HG03060 (cell line): ENCODE measurements at regions not wholly inside any gene's neighbourhood (a gene's known extent, or its start where the extent isn't known, plus 50 kb on each side); places are given as distances from the start of the nearest gene placed in this dataset.

Experiments
- ATAC-seq: cut with Tn5 transposase; IDR thresholded peaks from one replicate; pipeline ENCODE4 v1.9.1; 2021; ENCODE audit warnings: low read depth, moderate number of reproducible peaks; ENCODE audit not compliant: unreplicated experiment

DNA sequence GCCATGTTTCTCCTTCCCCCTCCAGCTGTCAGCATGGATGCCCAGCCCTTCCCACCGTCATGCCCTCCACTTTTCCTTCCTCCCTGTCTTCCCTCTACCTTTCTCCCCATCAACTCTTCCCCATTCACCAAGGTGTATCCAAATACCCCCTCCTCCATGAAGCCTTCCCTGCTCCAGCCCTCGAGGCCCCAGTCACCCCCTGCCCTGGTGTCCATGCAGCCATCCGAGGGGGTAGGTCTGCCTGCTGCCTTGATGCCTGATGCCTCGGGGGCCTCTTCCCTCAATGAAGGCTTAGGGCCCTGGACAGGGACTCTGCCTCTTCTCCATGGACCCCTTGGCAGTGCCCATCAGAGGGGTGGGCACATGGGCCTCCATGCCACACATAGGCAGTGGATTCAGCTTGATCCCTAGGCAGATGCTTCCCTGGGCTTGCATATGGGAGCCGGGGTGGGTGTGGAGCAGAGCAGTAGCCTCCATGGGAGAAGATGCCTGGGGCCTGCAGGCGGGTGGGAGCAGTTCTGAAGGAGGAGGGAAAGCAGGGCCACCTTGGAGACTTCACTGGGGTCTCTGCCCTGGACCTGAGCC lies 795.8 kb downstream of the BRD1 start:
- no peak for ATAC-seq

DNA sequence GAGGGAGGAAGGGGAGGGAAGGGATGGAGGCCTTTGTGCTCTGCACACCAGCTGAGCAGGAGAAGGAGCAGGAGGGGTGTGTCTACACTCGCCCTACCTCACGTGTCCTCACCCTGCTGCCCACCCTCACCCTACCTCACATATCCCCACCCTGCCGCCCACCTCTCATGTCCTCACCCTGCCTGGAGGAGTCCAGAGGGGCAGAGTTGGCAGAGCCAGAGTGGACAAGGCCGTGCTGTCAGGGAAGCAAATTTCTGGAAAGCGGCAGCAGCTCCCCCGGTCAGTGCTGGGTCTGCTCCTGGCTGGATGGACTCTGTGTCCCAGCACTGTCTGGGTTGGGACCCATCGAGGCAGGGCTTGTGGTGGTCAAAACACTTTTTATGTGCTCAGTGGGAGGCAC lies 799.6 kb downstream of the BRD1 start:
- ATAC-seq, result no peak

DNA sequence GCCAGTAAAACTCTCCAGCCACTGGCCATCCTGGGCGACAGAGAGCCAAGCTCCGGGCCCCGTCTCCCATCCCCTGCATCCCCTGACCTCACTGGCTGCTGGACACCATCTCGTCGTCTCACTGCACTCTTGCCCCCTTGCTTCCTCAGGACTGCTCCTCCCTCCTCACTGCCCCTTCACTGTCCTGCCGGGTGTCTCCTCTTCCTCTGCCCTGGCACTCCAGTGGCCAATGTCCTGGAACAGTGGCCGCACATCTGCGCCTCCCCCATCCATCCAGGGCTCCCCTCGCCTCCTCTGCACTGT lies 800.4 kb downstream of the BRD1 start:
- ATAC-seq, result no peak

DNA sequence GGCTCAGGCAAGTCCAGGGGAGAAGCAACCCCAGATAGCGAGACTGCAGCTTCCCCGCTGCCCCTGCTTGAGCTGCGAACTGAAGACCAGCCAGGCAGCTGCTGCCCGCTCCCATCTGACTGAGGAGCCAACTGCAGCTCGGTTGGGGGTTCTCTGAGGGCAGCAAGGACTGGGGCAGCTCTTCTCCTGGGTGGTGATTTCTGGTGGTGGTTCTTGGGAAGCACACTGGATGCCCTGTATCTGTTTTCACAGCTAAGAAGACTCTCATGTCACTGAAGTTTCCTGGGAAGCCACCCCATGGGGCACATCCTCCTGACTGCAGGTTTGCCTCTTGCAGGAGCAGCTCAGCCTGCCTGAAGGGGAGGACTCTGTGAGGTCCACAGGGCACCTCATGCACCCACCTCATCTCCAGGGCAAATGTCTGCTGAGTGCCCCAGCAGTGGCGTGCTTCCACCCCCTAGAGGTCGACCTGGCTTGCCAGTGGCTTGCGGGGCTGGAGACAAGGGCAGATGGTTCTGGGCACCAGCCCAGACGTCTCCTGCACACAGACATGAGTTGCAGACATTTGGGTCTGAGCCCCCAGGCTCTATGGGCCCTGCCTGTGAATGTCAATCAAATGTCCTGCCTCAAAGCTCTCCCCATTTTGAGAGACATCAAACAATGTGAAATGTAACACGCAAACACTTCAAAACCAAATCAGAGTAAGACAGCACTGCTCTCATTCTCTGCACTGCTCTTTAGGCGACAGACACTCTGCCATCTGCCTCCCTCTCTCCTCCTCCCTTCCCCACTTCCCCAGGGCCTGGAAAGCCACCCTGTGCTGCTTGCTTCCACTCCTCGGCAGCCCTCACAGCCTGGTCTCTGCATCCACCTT lies 800.9 kb downstream of the BRD1 start:
- ATAC-seq, result no peak

DNA sequence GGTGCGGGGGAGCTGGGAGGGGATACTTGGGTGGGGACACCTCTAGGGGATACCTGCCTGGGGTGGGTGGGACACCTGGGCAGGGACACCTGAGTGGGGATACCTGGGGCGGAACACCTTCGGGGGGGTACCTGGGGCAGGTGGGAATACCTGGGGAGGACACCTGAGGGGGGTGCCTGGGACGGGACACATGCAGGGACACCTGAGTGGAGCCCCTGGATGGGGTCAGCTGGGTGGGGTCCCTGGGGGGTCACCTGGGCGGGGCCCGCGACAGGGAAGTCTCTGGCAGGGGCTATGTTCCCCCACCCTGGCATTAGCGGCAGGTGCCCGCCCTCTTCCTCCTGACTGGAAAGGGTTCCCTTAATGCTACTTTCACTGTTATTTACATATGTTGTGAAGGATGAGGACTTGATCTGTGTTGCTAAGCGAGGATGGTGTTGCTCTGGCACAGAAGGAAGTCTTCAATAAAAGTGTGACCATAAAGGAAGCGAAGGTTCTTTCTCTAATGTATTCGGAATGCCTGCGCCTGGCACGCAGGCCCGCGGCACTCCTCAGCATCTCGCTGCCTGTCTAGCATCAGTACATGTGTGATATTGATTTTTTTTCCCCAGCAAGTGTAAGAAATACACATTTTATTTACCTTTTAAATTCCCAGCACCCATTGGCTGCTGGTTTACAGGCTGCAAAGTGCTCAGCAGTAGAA lies 801.7 kb downstream of the BRD1 start:
- no peak for ATAC-seq

DNA sequence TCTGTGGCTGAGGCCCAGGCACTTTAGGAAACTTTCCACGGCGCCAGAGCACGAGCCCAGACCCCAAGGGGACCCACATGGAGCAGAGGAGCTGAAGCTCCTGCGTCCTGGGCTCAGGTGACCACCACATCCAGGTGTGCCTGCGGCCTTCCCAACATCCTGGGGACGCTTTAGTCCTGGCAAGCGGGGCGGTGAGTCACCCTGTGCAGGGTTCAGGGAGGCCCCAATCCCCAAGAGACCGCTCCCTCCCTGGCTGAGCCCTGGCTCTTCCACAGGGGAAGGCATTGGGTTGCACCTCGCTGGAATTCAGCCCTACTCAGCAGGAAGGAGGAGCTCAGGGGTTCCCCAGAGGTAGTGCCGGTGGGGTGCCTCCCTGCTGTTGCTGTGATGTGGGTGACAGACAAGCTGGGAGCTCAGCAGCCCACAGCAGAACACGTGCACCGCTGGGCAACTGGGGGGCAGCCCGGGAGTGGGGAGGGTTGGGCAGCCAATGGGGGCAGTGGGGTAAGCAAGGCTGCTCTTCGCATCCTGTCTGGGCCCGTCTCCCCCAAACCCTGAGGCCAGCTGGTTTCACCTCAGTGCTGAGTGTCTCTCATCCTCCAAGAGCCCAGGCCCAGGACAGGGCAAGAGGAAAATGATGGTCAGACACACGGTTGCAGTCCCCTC lies 802.8 kb downstream of the BRD1 start:
- no peak for ATAC-seq

DNA sequence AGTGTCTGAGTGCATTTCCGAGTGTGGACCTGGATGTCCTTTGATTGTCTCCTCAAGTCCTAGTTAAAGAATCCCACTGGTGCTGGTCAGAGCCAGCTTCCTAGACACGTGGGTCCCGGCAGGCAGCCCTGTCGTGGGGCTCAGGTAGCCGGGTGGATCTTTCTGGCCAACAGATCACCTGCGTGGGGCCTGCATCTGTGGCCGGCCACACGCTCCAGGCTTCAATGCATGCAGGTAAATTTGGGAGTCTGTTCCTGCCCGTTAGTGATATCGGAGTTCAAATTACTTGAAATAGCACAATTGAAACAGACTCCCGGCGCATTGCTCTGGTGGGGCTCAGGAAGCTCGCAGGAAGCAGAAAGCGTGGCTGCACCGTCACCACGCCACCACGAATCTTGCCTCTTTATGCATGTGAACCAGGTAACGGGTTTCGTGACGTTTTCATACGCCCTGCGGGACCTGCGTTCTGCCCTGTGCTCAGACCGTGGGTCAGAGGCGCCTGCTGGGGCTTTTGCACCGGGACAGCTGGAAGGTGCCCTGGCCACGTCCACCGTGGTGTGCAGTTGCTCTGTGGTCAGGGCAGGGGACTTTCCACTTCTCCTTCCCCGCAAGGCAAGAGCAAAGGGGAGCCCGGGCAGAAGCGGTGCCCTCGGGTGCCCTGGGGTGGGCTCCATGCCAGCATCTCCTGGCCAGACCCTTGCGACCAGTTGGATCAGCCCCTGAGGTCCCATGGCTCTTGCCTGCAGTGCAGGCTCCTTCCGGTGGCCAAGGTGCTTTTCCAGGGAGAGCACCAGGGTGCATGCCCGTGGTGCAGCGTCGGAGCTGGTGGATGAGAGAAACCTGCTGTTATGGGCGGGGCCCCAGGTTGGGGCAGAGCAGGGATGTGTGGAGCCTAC lies 803.5 kb downstream of the BRD1 start:
- ATAC-seq, result no peak

DNA sequence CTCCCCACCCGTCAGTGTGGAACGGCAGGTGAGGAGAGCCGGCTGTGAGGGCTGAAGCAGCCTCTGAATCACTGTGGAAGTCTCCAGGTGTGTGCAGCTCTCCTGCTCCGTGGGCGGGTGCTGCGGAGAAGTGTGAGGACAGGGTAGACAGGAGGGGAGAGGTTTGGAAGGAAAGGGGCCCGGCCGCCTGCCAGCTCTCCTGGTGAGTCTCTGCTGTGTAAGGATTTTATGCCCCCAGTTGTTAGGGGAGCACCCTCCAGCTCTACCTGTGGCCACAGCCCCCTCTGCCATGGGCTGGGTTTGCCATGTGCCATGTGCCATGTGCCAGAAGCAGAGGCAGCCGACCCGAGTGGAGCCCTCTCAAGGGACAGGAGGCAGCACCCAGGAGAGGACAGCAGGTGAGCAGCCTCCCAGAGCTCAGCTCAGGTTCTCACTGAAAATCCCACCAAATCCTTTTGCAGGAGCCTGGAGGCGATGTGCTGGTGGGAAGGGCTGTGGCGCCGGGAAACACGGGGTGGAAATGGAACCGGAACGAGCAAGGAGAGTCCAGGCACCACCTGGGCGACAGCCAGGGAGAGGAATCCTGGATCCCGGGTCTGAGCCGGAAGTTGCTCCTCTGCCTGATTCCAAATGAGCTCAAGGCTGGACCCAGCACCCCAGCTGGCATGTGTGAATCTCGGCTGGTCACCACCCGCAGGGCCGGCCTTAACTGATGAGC lies 804.4 kb downstream of the BRD1 start:
- ATAC-seq, result no peak

DNA sequence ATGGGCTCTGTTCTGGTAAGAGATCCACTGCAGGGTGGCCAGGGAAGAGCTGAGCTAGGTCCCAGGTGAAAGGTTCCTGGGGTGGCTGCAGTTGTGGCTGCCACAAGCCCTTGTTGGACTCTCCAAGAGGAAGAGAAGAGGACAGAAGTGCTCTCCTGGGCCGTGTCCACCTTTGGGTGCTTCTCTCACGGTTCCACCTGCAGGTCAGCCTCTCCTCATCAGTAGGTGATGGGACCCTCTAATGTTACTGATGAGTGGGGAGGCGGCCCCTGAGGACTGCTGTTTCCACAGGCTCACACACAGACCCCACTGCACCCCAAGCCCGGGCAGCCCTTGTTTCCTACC lies 804.9 kb downstream of the BRD1 start:
- ATAC-seq, result no peak

DNA sequence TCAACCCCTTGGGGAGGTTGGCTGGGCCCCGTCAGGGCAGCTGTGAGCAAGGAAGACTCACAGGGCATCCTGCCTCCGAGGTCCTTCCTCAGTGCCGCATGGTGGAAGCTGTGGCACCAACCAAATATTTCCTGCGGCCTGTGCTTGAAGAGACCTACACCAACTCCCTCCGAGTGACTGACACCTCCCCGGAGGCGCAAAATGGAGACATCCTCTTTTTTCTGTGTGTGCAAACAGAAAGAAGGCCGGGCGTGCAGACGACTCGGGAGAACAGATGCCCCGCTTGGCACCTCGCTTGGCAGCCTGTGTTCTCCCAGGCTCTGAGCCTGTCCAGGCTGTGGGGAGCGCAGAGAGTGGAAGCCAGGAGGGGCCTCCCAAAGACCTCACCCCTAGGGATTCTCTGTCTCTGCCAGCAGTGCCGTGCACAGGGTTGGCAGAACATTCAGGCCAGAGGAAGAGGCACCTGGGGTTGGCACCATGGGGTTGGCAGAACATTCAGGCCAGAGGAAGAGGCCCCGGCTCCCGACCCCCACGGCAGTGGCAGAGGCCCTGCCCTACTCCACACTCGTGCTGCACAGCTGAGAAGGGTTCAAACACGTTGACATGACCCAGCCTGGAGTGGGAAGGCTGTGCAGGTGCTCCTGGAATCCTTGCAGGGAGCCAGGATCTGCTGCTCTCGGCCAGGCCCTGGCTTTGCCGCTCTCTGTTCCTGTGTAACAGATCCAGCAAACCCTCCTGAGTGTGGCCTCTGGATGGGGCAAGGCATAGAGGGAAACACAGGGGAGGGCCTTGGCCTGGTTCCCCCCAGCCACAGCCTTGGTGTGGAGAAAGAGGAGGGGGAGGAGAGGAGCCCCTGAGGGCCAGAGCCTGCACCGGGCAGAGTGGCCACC lies 805.5 kb downstream of the BRD1 start:
- ATAC-seq, result no peak

DNA sequence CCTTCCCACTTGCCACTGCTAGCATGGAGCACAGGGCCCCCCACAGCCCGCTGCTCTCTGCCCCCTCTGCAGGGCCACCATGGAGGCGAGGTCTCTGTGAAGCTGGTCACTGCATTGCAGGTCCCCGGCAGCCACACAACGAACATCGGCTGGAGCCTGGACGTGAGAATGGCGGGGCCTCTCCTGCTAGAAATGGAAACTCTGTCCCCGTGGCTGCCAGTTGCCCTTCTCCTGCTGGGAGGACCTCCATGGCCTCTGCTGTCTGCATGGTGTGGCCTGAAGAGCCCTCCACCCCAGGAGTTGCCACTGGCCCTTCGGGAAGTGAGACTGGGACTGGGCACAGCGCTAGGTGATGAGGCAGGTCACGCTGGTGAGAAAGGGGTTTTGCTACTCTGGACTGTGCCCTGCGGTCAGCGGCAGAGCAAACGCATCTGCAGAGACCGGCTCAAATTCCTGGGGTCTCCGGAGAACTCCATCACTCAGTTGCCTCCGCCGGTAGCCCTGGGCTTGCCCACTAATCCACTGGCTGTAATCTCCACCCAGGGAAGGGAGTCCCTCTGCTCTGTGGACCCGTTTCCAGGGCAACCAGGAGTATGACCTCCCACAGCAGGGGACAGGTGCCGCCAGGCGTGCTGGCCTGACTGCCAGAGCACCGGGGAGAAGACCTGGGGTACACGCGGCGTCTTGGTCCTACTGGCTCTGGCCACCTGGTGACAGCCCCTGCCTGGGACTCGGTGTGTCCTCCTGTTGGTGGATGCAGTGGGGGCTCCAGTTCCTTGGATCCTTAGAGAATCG lies 806.3 kb downstream of the BRD1 start:
- ATAC-seq, result no peak

DNA sequence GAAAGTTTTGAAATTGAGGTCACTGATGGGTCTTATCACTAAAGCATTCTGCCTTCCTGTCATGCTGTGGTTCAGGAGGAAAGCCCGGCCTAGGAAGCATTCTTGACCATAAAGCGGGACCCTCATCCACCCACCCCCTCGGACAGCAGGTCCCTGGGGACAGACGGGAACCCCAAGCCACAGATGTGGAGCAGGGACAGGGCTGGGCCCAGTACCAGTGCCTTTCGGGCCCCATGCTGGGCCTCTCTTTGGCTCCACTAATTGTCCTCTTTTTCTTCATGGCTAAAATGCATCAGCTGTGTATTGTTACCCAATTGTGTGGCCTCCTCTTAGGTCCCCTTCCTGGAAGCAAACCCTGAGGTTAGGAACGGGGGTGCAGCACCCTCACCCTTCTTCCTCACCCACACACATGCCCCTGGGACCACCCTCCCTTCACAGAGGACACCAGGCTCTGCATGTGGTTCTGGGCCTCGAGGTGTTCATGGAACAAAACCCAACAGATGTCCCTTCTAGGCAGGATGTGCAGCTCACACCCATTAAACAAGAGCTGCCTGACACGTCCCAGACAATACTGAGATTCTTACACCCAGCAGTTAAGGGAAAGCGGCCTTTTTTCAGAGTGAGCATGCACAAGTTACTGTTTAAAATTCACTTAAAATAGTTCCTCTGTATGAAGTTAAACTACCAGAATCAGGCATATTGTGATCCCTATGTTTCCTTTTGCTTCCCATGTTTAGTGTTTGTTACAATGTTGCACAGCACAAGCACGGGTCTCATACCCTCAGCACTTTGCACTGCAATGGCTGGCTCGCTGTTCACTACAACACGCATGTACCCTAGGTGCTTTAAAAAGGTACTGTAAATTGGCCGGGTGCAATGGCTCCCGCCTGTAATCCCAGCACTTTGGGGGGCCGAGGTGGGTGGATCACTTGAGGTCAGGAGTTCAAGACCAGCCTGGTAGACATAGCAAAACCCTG lies 807.6 kb downstream of the BRD1 start:
- no peak for ATAC-seq

DNA sequence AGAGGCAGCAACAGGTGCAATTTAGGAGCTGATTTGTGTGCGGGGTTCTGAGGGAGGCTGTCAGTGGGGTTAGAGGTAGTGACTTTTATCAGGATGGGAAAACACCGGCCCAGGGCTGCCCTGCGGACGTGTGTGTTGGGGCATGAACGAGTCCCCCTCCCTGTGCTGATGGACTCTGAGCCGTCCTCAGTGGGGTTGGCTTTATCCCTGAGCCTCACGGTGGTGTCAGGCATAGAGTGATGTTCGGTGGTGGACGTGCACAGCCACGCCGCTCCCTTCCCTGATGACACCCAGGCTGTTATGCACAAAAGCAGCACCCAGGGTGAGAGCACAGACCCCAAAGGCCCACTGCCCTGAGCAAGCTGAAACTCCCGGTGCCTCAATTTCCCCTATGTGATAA lies 809.1 kb downstream of the BRD1 start:
- ATAC-seq, result no peak

DNA sequence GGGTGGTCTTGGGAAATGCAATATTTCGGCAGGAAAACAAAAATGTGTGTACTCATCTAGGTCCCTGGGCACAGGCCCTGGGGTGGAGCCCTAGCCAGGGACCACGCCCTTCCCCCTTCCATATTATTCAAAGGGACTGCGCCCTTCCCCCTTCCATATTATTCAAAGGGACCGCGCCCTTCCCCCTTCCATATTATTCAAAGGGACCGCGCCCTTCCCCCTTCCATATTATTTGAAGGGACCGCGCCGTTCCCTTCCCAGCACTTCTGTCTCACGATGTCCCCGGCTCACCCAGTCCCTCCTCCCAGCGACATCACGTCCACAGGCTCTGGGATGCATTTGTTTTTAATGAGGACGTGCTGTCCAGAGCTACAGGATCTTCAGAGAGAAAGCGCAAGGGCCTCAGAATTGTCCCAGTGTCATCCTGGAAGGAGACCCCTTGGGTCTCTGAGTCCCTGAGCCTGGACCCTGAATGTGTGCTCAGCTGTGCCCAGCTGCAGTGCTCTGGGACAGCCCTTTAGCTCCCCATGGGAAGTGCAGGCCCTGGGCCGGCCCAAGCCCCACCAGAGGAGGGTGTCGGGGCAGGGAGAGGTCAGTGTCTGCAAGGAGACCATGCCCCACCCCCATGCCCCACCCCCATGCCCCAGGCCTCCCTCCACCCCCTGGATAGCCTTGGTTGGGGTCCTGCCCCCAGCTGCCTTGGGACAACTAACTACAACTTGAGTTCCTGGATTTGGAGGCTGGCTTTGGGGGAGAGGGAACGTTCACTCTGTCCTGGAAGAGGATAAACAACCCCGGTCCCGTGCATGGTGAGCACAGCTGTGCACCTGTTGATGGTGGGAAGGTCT lies 810.0 kb downstream of the BRD1 start:
- ATAC-seq, result no peak

DNA sequence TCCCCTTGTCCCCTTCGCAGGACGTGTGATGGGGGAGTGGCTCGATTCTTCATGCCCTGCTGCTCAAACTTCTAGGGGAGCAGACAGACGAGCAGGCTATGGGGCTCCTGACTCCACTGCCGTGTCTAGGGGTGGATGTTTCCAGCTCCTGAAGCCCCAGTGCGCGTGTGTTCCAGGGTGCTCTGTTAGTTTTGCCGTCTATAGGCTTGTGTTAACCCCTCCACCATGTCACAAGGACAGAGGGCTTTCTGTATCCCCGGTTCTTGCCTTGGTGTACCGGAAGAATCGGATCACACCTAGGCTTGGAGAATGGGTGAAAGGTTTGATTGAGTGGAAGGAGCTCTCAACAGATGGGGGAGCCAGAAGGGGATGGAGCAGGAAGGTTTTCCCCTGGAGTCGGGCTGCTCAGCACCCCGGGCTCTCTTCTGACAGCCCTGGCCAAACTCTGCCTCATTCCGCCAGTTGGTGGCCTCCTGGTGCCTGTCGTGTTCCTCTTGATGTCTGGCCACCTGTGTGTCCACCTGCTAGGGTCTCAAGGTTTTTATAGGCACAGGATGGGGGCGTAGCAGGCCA lies 810.7 kb downstream of the BRD1 start:
- ATAC-seq, result no peak
